Neural crest cell (in vitro differentiated cells): ENCODE measurements at regions not wholly inside any gene's neighbourhood (a gene's known extent, or its start where the extent isn't known, plus 50 kb on each side); places are given as distances from the start of the nearest gene placed in this dataset.

Source experiments
- DNase-seq: peaks from one replicate; pipeline ENCODE4 v3.0.0; 2021; ENCODE audit warnings: low read depth, mixed read lengths, low spot score
- H3K27ac Mint-ChIP-seq: one replicate; pipeline ENCODE4 v1.8.0; 2021; ENCODE audit warnings: mild to moderate bottlenecking, mixed read lengths; ENCODE audit not compliant: unreplicated experiment
- H3K27me3 Mint-ChIP-seq: 2 replicates; pipeline ENCODE4 v1.8.0; 2021; ENCODE audit warnings: low read depth, mild to moderate bottlenecking, mixed read lengths
- H3K36me3 Mint-ChIP-seq: 2 replicates; pipeline ENCODE4 v1.8.0; 2021; ENCODE audit warnings: low read depth, mild to moderate bottlenecking, mixed read lengths
- H3K4me1 Mint-ChIP-seq: 2 replicates; pipeline ENCODE4 v1.8.0; 2021; ENCODE audit warnings: mixed read lengths
- H3K4me3 Mint-ChIP-seq: one replicate; pipeline ENCODE4 v1.8.0; 2021; ENCODE audit warnings: mild to moderate bottlenecking, mixed read lengths
- H3K9me3 Mint-ChIP-seq: 2 replicates; pipeline ENCODE4 v1.8.0; 2021; ENCODE audit warnings: mixed read lengths
- TF ChIP-seq, protein P1 (sequence below): fragments of 200-600 bp; sonication (generic); conservative IDR thresholded peaks from 2 replicates; pipeline ENCODE4 v1.5.0; 2021; ENCODE audit warnings: antibody characterized with exemption, mild to moderate bottlenecking

DNA sequence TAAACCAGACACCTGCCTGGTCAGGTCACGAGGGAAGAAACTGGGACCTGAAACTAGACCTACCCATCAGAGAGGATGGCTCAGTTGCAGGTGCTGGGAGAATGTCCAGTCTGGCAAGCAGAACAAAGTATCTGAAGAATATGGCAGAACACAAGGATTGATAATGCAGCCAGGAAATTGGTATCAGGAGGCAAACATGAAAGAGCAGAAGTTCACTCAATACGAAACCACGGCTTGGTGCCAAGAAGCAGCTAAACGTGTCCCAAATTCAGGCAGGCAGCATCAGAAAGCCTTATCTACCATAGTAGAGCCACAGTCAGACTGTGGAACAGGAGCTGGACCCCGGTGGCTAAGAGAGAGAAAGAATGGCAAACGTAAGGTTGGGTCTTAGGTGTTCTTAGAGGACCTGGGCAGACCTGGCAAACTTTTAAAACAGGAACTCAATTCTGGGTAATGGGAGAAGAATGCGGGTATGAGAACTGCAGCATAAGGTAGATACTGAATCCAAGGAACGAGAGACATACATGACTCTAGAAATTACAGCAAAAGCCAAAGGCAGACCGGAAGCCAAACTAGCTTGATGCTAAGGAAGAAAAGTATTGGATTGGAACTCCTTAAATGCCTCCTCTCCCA, 169.0 kb upstream of the NECTIN3 start:
- no peaks in the 10 kb centered on the region for H3K27me3 Mint-ChIP-seq
- no peak overlapping the region for H3K4me3 Mint-ChIP-seq
- no peak overlapping the region for H3K27ac Mint-ChIP-seq
- DNase-seq = no peak
- TF ChIP-seq, protein P1, sequence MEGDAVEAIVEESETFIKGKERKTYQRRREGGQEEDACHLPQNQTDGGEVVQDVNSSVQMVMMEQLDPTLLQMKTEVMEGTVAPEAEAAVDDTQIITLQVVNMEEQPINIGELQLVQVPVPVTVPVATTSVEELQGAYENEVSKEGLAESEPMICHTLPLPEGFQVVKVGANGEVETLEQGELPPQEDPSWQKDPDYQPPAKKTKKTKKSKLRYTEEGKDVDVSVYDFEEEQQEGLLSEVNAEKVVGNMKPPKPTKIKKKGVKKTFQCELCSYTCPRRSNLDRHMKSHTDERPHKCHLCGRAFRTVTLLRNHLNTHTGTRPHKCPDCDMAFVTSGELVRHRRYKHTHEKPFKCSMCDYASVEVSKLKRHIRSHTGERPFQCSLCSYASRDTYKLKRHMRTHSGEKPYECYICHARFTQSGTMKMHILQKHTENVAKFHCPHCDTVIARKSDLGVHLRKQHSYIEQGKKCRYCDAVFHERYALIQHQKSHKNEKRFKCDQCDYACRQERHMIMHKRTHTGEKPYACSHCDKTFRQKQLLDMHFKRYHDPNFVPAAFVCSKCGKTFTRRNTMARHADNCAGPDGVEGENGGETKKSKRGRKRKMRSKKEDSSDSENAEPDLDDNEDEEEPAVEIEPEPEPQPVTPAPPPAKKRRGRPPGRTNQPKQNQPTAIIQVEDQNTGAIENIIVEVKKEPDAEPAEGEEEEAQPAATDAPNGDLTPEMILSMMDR = no peak
- H3K4me1 Mint-ChIP-seq = no peaks in the 10 kb centered on the region
- peaks cover 7% of the 10 kb centered on the region for H3K36me3 Mint-ChIP-seq
- H3K9me3 Mint-ChIP-seq = peaks cover 7% of the 10 kb centered on the region

DNA sequence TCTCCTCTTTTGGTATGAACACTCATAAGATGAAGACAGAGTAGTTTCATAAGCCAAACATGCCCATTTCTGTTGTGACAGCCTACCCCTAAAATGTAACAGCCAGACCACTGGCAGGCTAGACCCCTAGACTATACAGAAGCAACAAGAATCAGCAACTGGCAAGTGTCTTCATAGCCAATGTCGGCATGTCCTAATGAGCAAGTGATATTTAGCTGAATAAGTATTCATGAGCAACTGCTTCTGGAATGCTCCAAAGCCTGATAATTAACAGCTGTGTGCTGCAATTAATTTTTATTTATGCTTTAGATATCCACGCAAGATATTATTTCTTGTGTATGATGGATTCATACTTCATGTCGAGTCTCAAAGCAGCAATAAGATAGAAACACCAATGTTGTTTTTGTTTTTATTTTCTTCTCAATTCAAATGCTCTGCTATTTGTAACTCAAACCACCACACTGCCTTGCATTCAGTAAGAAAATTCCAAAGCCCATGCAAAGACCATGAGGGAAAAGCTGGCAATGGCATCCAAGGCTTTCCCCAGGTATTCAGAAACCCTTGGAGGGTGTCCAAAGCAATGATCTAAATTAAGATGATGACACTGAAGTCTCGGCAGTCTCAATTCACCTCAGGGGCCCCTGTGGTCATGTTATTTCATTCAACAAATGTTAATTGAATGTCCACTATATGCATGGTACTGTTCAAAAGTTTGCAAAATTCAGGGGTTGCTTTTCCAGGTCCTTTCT, 167.7 kb upstream of the NECTIN3 start:
- no peak overlapping the region for H3K4me3 Mint-ChIP-seq
- H3K4me1 Mint-ChIP-seq = peaks cover 7% of the 10 kb centered on the region
- H3K27ac Mint-ChIP-seq = no peak overlapping the region
- H3K36me3 Mint-ChIP-seq = peaks cover under 1% of the 10 kb centered on the region
- DNase-seq = no peak
- no peaks in the 10 kb centered on the region for H3K27me3 Mint-ChIP-seq
- TF ChIP-seq, protein P1 = no peak
- H3K9me3 Mint-ChIP-seq = peaks cover under 1% of the 10 kb centered on the region

DNA sequence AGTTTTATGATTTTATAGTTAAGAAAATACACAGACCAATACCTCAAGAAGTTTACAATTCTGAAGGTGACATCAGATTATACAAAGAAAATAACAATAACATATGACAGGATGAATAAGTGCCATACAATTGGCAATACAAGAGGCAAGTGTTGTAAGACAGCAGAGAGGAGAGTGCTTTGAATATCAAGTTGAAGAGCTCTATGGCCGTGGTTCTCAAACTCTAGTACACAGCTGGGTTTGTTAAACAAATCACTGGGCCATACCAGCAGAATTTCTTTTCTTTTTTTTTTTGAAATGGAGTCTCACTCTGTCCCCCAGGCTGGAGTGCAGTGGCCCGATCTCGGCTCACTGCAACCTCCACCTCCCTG, 167.1 kb upstream of the NECTIN3 start:
- H3K4me3 Mint-ChIP-seq = no peak overlapping the region
- TF ChIP-seq, protein P1 = no peak
- H3K27ac Mint-ChIP-seq = no peak overlapping the region
- H3K27me3 Mint-ChIP-seq = no peaks in the 10 kb centered on the region
- no peaks in the 10 kb centered on the region for H3K9me3 Mint-ChIP-seq
- peaks cover 11% of the 10 kb centered on the region for H3K4me1 Mint-ChIP-seq
- no peaks in the 10 kb centered on the region for H3K36me3 Mint-ChIP-seq
- DNase-seq = no peak

DNA sequence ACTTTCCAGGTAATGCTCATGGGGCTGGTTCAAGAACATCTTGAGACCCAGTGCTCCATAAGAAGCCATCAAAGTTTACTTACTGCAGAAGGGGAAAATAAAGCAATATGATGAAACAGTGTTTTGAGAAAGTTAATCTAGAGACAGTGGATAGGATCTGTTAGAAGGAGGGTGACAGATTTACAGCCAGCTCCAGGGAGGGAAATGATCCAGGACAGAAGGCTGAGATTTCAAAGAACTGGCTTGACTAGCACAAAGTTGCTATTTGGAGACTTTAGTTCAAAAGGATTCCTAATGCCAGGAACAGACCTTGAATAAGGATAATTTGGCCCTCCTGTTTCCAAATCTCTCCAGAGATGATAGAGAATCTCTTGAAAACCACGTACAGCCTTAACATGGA, 166.5 kb upstream of the NECTIN3 start:
- H3K4me1 Mint-ChIP-seq = peaks cover 17% of the 10 kb centered on the region
- no peaks in the 10 kb centered on the region for H3K36me3 Mint-ChIP-seq
- no peak overlapping the region for H3K27ac Mint-ChIP-seq
- H3K27me3 Mint-ChIP-seq = no peaks in the 10 kb centered on the region
- DNase-seq = no peak
- no peaks in the 10 kb centered on the region for H3K9me3 Mint-ChIP-seq
- TF ChIP-seq, protein P1 = no peak
- H3K4me3 Mint-ChIP-seq = no peak overlapping the region

DNA sequence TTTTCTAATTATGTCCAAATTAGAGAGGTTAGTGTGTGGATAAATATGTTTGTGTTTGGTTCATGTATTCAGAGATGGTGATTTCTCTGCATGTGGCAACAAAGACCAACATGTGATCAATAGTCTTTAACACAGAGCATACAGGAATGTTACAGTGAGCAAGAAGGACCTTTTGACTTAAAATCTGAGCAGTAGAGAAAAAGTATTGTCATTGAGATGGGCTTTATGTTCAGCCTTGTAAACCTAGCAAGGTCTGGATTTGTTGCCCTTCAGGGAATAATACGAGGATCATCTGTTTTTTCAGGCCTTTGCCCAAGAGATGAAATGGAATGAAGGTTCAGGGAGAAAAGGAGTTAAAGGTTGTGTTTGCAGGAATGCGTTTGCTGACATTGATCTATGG, 161.8 kb upstream of the NECTIN3 start:
- Mint-ChIP-seq H3K27ac (no peak overlapping the region), H3K4me3 (no peak overlapping the region), H3K36me3 (no peaks in the 10 kb centered on the region), H3K27me3 (no peaks in the 10 kb centered on the region), H3K4me1 (peaks cover 20% of the 10 kb centered on the region), H3K9me3 (no peaks in the 10 kb centered on the region)
- TF ChIP-seq, protein P1 = no peak
- no peak for DNase-seq
